ENCODE measurements at regions not wholly inside any gene's neighbourhood (a gene's known extent, or its start where the extent isn't known, plus 50 kb on each side); places are given as distances from the start of the nearest gene placed in this dataset.

DNA sequence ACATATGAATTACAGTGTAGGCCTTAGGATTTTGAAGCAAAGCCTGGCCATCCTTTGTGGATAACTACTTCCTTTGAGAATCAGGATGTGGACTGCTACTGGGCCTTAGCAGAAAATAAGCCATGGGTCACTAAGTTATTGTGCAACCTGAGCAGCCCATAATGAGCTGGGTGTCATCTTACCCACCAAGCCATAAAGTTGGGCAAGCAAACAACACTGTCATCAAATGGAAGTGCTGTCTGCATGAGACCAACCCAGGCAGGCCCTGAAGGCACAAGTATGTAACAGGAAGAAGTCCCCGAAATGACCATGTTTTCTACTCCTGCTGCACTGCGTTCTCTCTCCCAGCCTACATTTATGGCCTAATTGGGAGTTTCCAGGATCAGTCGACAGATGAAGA, 205.6 kb upstream of the GGTLC1 start:
- DNase-seq = no peak
- BruUV-seq (replicated peaks) = no TSS peak
- CTCF ChIA-PET = no interaction called here
- no peak overlapping the region for H3K4me3 Mint-ChIP-seq (ENCODE audit: low read depth, unreplicated experiment)
- H3K36me3 Mint-ChIP-seq (ENCODE audit: insufficient read depth, unreplicated experiment) = no peaks in the 10 kb centered on the region
- no peaks in the 10 kb centered on the region for H3K4me1 Mint-ChIP-seq (ENCODE audit: low read depth, unreplicated experiment)
- no peaks in the 10 kb centered on the region for H3K9me3 Mint-ChIP-seq (ENCODE audit: low read depth, unreplicated experiment)
- intact Hi-C loops (cut with micrococcal nuclease; ENCODE audit: unreplicated experiment) = loop anchor here (10.0 kb wide), 1 partner anchor 61 kb away; no protein-coding TSS in a partner anchor
- no peak overlapping the region for H3K27ac Mint-ChIP-seq (ENCODE audit: unreplicated experiment)
- no peaks in the 10 kb centered on the region for H3K27me3 Mint-ChIP-seq (ENCODE audit: unreplicated experiment)
- TF ChIP-seq, protein P1, sequence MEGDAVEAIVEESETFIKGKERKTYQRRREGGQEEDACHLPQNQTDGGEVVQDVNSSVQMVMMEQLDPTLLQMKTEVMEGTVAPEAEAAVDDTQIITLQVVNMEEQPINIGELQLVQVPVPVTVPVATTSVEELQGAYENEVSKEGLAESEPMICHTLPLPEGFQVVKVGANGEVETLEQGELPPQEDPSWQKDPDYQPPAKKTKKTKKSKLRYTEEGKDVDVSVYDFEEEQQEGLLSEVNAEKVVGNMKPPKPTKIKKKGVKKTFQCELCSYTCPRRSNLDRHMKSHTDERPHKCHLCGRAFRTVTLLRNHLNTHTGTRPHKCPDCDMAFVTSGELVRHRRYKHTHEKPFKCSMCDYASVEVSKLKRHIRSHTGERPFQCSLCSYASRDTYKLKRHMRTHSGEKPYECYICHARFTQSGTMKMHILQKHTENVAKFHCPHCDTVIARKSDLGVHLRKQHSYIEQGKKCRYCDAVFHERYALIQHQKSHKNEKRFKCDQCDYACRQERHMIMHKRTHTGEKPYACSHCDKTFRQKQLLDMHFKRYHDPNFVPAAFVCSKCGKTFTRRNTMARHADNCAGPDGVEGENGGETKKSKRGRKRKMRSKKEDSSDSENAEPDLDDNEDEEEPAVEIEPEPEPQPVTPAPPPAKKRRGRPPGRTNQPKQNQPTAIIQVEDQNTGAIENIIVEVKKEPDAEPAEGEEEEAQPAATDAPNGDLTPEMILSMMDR (IDR thresholded peaks at IDR 0.05; ENCODE audit: unreplicated experiment) = no peak

DNA sequence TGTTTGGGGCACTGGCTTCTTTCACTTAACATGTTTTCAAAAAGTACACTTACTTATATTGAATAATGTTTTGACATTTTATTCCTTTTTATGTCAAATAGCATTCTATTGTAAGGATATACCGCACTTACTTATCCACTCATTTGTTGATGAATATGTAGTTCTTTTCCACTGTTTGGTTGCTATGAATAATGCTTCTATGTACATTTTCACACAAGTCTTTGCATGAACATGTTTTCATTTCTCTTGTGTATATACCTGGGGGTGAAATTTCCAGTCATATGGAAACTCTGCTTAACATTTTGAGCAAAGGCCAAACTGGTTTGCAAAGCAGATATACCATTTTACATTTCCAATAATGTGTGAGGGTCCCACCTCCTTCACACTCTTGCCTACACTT, 202.3 kb upstream of the GGTLC1 start:
- Mint-ChIP-seq H3K27me3 (ENCODE audit: unreplicated experiment) (no peaks in the 10 kb centered on the region), H3K4me3 (ENCODE audit: low read depth, unreplicated experiment) (no peak overlapping the region), H3K36me3 (ENCODE audit: insufficient read depth, unreplicated experiment) (no peaks in the 10 kb centered on the region), H3K4me1 (ENCODE audit: low read depth, unreplicated experiment) (no peaks in the 10 kb centered on the region), H3K27ac (ENCODE audit: unreplicated experiment) (no peak overlapping the region), H3K9me3 (ENCODE audit: low read depth, unreplicated experiment) (no peaks in the 10 kb centered on the region)
- CTCF ChIA-PET = no interaction called here
- no TSS peak for BruUV-seq (replicated peaks)
- intact Hi-C loops (cut with micrococcal nuclease; ENCODE audit: unreplicated experiment) = loop anchor here (10.0 kb wide), 1 partner anchor 64 kb away; no protein-coding TSS in a partner anchor
- TF ChIP-seq, protein P1 (IDR thresholded peaks at IDR 0.05; ENCODE audit: unreplicated experiment) = no peak
- no peak for DNase-seq

DNA sequence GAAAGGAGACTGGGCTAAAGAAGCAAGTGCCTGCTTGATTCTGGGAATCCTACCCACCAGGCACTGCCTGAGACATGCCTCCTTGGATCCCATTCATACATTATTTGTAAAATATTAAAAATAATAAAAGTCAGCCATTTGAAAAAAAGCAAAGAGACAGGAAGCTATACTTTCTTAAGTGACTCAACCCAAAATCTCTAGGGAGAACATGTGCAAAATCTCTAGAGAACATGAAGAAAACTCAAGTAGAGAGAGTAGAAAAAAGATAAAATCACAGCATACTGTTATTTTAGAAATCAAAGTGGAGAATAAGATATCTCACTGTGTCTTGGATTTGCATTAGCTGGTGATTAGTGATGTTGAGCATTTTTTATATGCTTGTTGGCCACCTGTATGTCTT, 197.2 kb upstream of the GGTLC1 start:
- no peaks in the 10 kb centered on the region for H3K9me3 Mint-ChIP-seq (ENCODE audit: low read depth, unreplicated experiment)
- no peak overlapping the region for H3K27ac Mint-ChIP-seq (ENCODE audit: unreplicated experiment)
- intact Hi-C loops (cut with micrococcal nuclease; ENCODE audit: unreplicated experiment) = no loop called here
- no peak overlapping the region for H3K4me3 Mint-ChIP-seq (ENCODE audit: low read depth, unreplicated experiment)
- no peaks in the 10 kb centered on the region for H3K36me3 Mint-ChIP-seq (ENCODE audit: insufficient read depth, unreplicated experiment)
- TF ChIP-seq, protein P1 (IDR thresholded peaks at IDR 0.05; ENCODE audit: unreplicated experiment) = no peak
- H3K4me1 Mint-ChIP-seq (ENCODE audit: low read depth, unreplicated experiment) = no peaks in the 10 kb centered on the region
- no peaks in the 10 kb centered on the region for H3K27me3 Mint-ChIP-seq (ENCODE audit: unreplicated experiment)
- BruUV-seq (replicated peaks) = no TSS peak
- DNase-seq = no peak
- CTCF ChIA-PET = no interaction called here

DNA sequence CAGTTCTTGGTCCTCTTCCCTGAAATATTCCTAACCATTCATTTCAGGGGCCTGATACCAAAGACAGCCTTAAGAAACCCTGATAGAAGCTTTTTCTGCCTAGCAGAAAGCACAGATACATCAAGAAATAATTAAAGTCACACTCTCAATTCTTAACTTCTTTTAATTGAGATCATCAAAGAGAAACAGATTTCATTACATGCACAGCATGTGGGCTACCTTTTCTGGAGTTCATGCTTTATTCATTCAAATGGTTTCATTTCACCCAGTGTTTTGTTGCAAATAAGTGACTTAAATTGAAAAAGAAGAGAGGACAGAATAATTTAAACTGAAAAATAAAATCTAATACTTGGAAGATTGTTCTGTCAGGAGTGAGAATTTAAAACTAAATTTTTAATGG, 192.6 kb upstream of the GGTLC1 start:
- no peak overlapping the region for H3K27ac Mint-ChIP-seq (ENCODE audit: unreplicated experiment)
- no peaks in the 10 kb centered on the region for H3K4me1 Mint-ChIP-seq (ENCODE audit: low read depth, unreplicated experiment)
- no peaks in the 10 kb centered on the region for H3K9me3 Mint-ChIP-seq (ENCODE audit: low read depth, unreplicated experiment)
- H3K36me3 Mint-ChIP-seq (ENCODE audit: insufficient read depth, unreplicated experiment) = no peaks in the 10 kb centered on the region
- intact Hi-C loops (cut with micrococcal nuclease; ENCODE audit: unreplicated experiment) = no loop called here
- no peaks in the 10 kb centered on the region for H3K27me3 Mint-ChIP-seq (ENCODE audit: unreplicated experiment)
- no peak for DNase-seq
- CTCF ChIA-PET = no interaction called here
- TF ChIP-seq, protein P1 (IDR thresholded peaks at IDR 0.05; ENCODE audit: unreplicated experiment) = no peak
- no TSS peak for BruUV-seq (replicated peaks)
- H3K4me3 Mint-ChIP-seq (ENCODE audit: low read depth, unreplicated experiment) = no peak overlapping the region
